Activated T-cell treated with anti-CD3 and anti-CD28 coated beads, Interleukin-2, amount 50 U/mL, for 72 hours (primary cell): ENCODE measurements at regions not wholly inside any gene's neighbourhood (a gene's known extent, or its start where the extent isn't known, plus 50 kb on each side); places are given as distances from the start of the nearest gene placed in this dataset.
A peak's percentile ranks its signal among the peaks of the same experiment; 100 is the strongest.
"Not testable (repeated sequence)": the region's sequence is repeated elsewhere in the genome, so short reads cannot be mapped to it uniquely, and the experiment has no call there.

Source experiments
- ATAC-seq, 2 donors: fragments of 150-1000 bp; cut with Tn5 transposase; replicated peaks in 1 of 2; 2 replicates each; pipeline ENCODE4 v1.10.0; 2021; ENCODE audit warnings: moderate library complexity in 2 of 2, mild to moderate bottlenecking in 1 of 2
- DNase-seq, 2 donors: peaks; one replicate each; pipeline ENCODE4 v3.0.0; 2021 to 2022; ENCODE audit warnings: mixed read lengths in 1 of 2
- H3K27ac Mint-ChIP-seq: one replicate; pipeline ENCODE4 v1.8.0; 2022; ENCODE audit warnings: mild to moderate bottlenecking, moderate library complexity, mixed read lengths
- H3K27me3 Mint-ChIP-seq: one replicate; pipeline ENCODE4 v1.8.0; 2022; ENCODE audit warnings: low read depth, mixed read lengths
- H3K36me3 Mint-ChIP-seq, 2 donors: one replicate each; pipeline ENCODE4 v1.8.0; 2022; ENCODE audit warnings: mixed read lengths in 2 of 2, mild to moderate bottlenecking in 1 of 2; ENCODE audit not compliant: insufficient read depth in 2 of 2
- H3K4me1 Mint-ChIP-seq: one replicate; pipeline ENCODE4 v1.8.0; 2022; ENCODE audit warnings: low read depth, mixed read lengths
- H3K4me3 Mint-ChIP-seq, 2 donors: one replicate each; pipeline ENCODE4 v1.8.0; 2022; ENCODE audit warnings: mild to moderate bottlenecking in 2 of 2, mixed read lengths in 2 of 2, moderate library complexity in 2 of 2
- H3K9me3 Mint-ChIP-seq, 2 donors: one replicate each; pipeline ENCODE4 v1.8.0; 2022; ENCODE audit warnings: mixed read lengths in 2 of 2

DNA sequence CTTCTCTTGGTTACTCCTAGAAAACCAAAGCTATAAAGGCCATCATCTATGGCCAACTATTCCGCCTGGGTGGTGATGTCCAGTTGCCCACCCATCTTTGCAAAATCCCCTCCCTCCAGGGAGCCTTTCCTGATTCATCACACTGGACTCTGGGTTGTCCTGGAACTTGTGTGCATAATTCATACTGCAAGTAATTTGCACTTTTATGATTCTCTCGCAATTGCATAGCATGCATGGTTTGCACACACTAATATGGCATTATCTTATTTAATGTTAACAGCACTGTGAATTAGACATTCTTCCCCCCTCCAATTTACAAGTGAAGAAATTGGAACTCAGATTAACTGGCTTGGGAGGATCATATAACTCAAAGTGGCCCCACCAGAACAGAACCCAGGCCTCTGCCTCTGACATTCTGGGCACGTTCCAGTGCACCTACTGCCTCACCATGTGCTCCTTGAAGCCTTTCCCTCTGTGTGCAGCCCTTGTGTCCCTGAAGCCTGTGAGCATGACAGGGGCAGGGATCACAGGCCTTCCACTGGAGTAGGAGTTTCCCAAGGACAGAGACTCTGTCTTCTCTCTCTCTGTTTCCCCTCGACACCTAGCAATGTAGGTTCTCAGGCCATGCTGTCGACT lies 98.9 kb upstream of the IPO9 start:
- DNase-seq (no peak), ATAC-seq (no peak)
- no peaks in the 10 kb centered on the region for H3K9me3 Mint-ChIP-seq
- H3K36me3 Mint-ChIP-seq: no peaks in the 10 kb centered on the region
- no peak overlapping the region for H3K4me3 Mint-ChIP-seq
- H3K4me1 Mint-ChIP-seq: no peaks in the 10 kb centered on the region
- H3K27ac Mint-ChIP-seq: no peak overlapping the region
- peaks cover 20% of the 10 kb centered on the region for H3K27me3 Mint-ChIP-seq

DNA sequence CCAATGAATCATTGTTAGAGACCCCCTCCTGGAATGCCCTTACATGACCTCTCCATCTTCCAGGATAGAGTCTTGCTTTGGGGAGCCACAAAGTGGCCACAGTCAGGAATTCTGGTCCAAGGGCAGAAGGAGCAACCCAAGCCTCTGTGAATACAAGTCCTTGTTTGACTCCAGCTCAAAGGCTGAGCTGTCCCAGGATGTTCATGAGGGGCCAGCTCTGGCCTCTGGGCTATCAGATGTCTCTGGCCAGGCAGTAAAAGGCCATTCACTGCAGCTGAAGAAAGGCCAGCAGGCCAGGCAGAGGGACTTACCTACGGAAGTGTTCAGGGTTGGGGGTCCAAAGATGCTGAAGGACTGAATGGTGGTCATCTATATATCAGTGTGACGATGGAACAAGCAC lies 98.3 kb upstream of the IPO9 start:
- ATAC-seq (no peak), DNase-seq (no peak)
- Mint-ChIP-seq H3K27me3 (peaks cover 20% of the 10 kb centered on the region), H3K36me3 (no peaks in the 10 kb centered on the region), H3K4me1 (no peaks in the 10 kb centered on the region), H3K4me3 (no peak overlapping the region), H3K27ac (no peak overlapping the region), H3K9me3 (no peaks in the 10 kb centered on the region)

DNA sequence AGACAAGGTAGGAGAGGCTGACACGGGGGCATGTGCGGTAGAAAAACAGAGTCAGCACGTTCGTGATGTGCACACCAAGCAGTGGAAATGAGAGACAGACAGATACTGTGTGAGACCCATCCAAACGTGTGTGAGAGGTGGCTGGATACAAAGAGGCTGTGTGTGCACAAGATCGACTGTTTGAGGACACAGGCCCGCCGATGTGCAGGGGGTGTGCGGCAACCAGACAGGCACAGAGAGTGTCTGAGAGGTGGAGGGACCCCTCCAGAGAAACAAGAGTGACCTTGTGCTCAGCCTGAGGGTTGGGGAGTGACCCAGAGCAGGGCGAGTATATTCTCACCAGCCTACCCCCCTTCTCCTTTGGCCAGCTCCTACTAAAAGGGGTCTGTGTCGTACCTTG lies 97.8 kb upstream of the IPO9 start:
- H3K4me1 Mint-ChIP-seq: no peaks in the 10 kb centered on the region
- H3K36me3 Mint-ChIP-seq: no peaks in the 10 kb centered on the region
- H3K4me3 Mint-ChIP-seq: no peak overlapping the region
- ATAC-seq (no peak), DNase-seq (no peak)
- no peak overlapping the region for H3K27ac Mint-ChIP-seq
- no peaks in the 10 kb centered on the region for H3K9me3 Mint-ChIP-seq
- peaks cover 20% of the 10 kb centered on the region for H3K27me3 Mint-ChIP-seq

DNA sequence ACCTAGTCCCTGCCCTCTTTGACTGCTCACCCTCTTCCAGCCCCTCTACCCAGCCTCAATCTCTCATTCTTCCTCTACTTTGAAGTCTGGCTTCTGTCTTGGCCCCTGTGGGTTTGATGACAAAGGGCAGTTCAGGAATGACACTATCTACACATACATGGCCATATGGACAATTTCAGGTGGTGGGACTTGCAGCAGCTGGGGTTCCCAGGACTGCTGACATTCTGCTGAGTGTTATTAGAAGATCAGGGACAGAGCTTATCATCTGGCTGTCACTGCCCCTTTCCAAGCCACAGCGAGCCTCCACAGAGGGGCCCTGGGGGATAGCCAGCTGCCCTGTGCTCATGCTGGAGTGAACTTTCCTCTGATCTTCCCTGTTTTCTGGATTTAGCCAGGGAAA lies 97.4 kb upstream of the IPO9 start:
- Mint-ChIP-seq H3K4me1 (no peaks in the 10 kb centered on the region), H3K27ac (no peak overlapping the region), H3K27me3 (peaks cover 20% of the 10 kb centered on the region), H3K9me3 (no peaks in the 10 kb centered on the region), H3K4me3 (no peak overlapping the region), H3K36me3 (no peaks in the 10 kb centered on the region)
- no peak for ATAC-seq
- no peak for DNase-seq

DNA sequence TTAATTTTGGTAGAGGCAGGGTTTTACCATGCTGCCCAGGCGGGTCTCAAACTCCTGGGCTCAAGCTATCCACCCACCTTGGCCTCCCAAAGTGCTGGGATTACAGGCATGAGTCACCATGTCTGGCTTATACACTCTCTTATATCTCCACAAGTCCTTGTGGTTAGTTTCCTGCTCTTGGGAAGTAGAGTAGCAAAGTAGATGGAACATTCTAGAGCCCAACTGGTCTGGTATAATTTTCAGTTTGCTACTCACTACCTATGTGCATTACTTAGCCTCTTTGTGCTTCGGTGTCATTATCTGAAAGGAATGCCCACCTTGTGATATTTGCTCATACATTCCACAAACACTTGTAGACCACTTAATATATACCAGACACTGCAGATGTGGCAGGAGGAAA lies 96.6 kb upstream of the IPO9 start:
- Mint-ChIP-seq H3K4me3 (no peak overlapping the region), H3K27me3 (peaks cover 13% of the 10 kb centered on the region), H3K4me1 (no peaks in the 10 kb centered on the region), H3K27ac (no peak overlapping the region), H3K9me3 (no peaks in the 10 kb centered on the region), H3K36me3 (no peaks in the 10 kb centered on the region)
- ATAC-seq (no peak), DNase-seq (no peak)

DNA sequence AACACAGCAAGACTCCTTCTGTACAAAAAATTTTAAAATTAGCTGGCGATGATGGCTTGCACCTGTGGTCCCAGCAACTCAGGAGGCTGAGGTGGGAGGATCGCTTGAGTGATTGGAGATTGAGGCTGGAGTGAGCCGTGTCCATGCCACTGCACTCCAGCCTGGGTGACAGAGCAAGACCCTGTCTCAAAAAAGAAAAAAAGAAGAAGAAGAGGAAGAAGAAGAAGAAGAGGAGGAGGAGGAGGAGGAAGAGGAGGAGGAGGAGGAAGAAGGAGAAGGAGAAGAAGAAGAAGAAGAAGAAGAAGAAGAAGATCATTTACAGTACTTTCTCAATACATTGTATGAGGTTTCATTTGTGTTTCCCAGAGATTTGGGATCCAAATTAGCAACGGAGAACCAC lies 94.7 kb upstream of the IPO9 start:
- H3K9me3 Mint-ChIP-seq, H3K4me1 Mint-ChIP-seq: not testable (repeated sequence)

DNA sequence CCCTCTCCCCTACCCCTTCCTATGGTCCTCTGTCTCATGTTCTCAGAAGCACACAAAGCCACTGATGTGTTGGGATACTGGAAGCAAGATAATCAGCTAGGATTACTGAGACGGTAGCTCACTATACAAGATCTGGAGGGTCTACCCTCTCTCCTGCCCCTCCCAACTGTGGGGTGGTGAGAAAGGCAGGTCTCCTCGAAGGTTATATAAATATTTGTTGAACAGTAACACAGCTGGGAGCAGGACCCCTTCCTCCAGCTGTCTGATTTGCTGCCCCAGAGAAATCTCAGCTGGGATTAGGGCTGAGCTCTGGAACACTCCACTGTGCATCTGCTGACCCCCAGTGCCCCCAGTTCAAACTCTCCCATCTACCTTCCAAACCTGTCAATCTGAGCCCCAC lies 94.2 kb upstream of the IPO9 start:
- peaks cover 27% of the 10 kb centered on the region for H3K27me3 Mint-ChIP-seq

More for the DNA sequence above, 94.7 kb upstream of the IPO9 start:
- H3K27me3 Mint-ChIP-seq: peaks cover 26% of the 10 kb centered on the region
- not testable (repeated sequence) for DNase-seq, ATAC-seq, H3K36me3 Mint-ChIP-seq, H3K27ac Mint-ChIP-seq, H3K4me3 Mint-ChIP-seq

DNA sequence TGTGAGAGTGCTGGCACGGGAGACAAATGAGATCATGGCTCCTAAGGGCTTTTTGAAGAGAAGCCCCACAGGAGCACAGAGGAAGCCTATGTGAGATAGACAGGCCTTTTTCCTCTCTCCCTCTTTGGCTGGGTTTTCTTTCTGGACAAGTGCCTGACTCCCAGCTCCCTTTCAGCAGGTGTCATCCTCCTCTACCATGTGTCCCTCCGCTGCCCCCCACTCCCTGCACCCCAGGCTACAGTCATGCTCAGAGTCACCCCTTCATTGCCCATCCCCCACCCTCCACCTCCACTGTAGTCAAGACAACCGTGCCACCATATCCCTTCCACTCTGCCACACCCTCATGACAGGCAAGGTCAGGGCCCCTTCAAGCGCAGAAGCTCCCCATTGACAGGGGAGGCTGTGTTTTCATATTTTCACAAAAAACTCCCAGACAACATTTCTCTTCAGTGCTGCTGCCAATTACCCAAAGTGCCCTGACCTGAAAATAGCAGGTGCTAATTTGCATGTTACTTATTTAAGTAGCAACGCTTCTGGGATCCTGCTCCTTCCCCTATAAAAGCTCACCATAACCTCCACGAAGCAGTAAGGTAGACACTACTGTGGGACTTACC lies 92.1 kb upstream of the IPO9 start:
- DNase-seq (no peak), ATAC-seq (no peak)
- Mint-ChIP-seq H3K9me3 (no peaks in the 10 kb centered on the region), H3K36me3 (no peaks in the 10 kb centered on the region), H3K27me3 (peaks cover 42% of the 10 kb centered on the region), H3K4me3 (no peak overlapping the region), H3K27ac (no peak overlapping the region), H3K4me1 (peaks cover 18% of the 10 kb centered on the region)

More for the DNA sequence above, 94.2 kb upstream of the IPO9 start:
- Mint-ChIP-seq H3K4me1 (peaks cover 9% of the 10 kb centered on the region), H3K4me3 (no peak overlapping the region), H3K27ac (no peak overlapping the region), H3K36me3 (no peaks in the 10 kb centered on the region), H3K9me3 (no peaks in the 10 kb centered on the region)
- ATAC-seq (no peak), DNase-seq (no peak)

DNA sequence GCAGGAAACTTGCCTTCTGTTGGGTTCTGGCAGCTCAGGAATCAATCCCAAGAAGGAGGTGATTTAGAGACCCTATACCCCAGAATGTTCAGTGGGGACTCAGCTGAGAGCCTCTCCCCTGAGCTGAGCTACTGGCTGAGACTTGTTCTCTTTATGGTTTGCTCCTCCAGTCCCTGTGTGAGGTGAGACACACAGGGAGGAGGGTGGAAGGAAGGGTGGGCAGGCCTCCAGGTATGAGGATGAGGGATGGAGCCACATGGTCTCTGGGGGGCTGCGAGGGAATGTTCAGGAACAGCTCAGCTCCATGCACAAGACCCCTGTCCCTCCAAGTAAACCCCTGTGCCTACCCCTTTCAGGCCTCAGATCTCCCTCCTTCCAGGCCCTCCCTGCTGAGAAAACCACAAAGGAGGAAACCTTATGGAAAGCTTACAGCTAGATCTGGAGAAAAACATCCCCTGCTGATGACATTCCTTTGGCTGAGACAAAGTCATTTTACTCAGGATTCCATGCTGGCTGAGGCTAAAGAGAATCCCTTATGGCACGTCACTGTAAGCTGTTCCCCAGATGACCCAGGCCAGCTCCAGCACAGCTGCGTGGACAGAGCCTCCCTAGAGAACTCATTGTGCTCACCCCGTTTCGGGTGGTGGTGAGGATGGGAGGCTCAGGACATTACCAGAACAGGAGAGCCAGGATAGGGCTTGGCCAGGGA lies 91.5 kb upstream of the IPO9 start:
- DNase-seq (no peak), ATAC-seq (no peak)
- no peaks in the 10 kb centered on the region for H3K36me3 Mint-ChIP-seq
- H3K4me3 Mint-ChIP-seq: no peak overlapping the region
- H3K27me3 Mint-ChIP-seq: peaks cover 46% of the 10 kb centered on the region
- no peaks in the 10 kb centered on the region for H3K9me3 Mint-ChIP-seq
- H3K4me1 Mint-ChIP-seq: peaks cover 18% of the 10 kb centered on the region
- H3K27ac Mint-ChIP-seq: no peak overlapping the region

DNA sequence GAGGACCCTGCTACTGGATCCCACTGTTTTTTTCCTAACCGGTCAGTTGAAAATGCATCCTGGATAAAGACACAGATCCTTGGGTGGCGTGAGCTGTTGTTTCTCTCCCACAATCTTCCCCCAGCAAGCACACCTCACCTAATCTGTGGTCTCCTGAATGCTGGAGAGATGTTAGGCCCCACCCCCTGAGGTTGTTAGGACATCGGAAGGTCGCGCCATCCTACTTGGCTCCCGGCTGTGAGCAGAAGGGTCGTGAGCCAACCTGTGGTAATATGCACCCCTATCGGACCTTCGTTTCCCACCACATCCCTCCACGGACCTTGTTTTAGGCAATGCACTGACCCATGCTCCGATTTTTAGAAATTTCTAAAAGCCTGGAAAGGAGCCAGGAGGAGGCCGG lies 89.9 kb upstream of the IPO9 start:
- H3K9me3 Mint-ChIP-seq: no peaks in the 10 kb centered on the region
- H3K4me1 Mint-ChIP-seq: peaks cover 18% of the 10 kb centered on the region
- peaks cover 41% of the 10 kb centered on the region for H3K27me3 Mint-ChIP-seq
- no peaks in the 10 kb centered on the region for H3K36me3 Mint-ChIP-seq
- DNase-seq (no peak), ATAC-seq (no peak)
- H3K4me3 Mint-ChIP-seq: peak overlapping the region; percentile 86 to 87
- H3K27ac Mint-ChIP-seq: no peak overlapping the region

DNA sequence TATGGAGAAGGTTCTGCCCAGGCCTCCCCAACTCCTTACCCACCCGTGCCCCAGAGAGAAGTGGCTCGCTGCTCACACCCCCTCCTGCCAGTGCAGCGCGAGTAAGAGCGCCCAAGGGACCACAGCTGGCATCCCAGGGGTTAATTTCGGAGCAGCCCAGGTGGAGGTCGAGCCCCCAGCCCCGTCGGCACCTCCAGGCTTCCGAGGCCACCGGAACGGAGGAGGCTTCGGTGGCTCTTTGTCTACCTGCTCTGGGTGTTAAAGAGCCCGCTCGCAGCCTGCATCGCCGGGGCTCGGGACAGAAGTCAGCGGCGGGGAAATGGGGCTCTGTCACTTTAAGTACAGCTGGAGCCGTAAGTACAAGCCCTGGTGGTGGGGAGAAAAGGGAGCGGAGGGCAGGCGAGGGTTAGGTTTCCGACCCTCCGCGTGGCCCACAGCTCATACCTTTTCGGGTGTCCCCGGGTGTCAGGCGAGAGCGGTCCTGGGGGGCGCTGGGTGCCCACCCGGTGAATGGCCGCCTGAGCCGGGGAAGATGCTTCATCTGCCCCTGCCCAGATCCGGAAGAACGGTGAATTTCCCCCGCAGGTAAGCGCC lies 89.4 kb upstream of the IPO9 start:
- Mint-ChIP-seq H3K4me3 (peak overlapping the region; percentile 86 to 87), H3K36me3 (no peaks in the 10 kb centered on the region), H3K27me3 (peaks cover 40% of the 10 kb centered on the region), H3K9me3 (no peaks in the 10 kb centered on the region), H3K27ac (no peak overlapping the region), H3K4me1 (peaks cover 18% of the 10 kb centered on the region)
- peak; percentile 85 to 92 for ATAC-seq
- peak; percentile 48 to 57 for DNase-seq

DNA sequence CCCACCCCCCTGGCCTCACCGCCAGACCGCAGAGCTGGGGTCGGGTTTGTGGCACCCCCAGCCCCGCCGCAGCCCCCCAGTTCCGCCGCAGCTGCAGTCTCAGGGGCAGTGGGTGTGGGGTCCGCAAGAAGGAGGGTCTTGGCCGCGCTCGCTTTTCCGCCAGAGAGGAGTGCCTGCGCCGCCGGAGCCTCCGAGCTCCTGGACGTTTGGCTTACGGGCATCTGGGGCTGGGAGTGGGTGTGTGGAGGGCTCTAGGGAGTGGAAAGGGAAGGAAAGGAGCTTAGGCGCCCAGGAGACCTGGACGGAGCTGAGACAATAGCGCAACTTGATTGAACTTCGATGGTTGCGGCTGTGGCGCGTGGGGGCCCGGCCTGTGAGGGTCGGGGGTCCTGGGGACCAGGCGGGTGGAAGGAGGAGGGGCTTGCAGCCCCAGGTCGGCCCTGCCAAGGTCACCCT lies 88.8 kb upstream of the IPO9 start:
- Mint-ChIP-seq H3K27ac (no peak overlapping the region), H3K4me1 (peaks cover 18% of the 10 kb centered on the region), H3K9me3 (no peaks in the 10 kb centered on the region), H3K27me3 (peaks cover 40% of the 10 kb centered on the region), H3K36me3 (no peaks in the 10 kb centered on the region), H3K4me3 (peak overlapping the region; percentile 86 to 87)
- DNase-seq (peak in 1 of 2 donors; percentile 7), ATAC-seq (peak; percentile 22 to 30)

DNA sequence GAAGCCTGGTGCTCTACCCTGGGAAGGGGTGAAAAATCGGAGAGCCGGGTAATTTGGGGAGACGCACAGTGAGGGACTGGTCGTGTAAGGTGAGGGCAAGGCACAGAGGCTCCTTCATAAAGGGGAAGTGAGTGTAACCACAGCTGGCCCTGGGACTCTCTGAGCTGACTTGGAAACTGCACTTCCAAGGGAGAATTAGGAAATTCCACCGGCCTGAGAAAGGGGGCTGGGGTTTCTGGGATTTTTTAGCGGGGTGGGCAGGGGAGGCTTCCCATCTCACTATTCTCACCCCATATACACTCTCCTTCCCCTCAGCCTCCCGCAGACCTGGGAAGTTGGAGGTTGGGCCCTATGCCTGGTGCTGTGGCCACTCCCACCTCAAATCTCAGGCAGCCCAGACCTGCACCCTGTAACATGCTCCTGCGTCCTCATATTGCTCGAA lies 88.3 kb upstream of the IPO9 start:
- no peaks in the 10 kb centered on the region for H3K36me3 Mint-ChIP-seq

More for the DNA sequence above, 88.3 kb upstream of the IPO9 start:
- H3K4me1 Mint-ChIP-seq: peaks cover 18% of the 10 kb centered on the region
- peak overlapping the region; percentile 86 to 87 for H3K4me3 Mint-ChIP-seq
- peak overlapping the region; percentile 38 for H3K27ac Mint-ChIP-seq
- H3K27me3 Mint-ChIP-seq: peaks cover 40% of the 10 kb centered on the region
- DNase-seq (no peak), ATAC-seq (no peak)
- H3K9me3 Mint-ChIP-seq: no peaks in the 10 kb centered on the region
